DND-41 (cell line): ENCODE measurements at regions not wholly inside any gene's neighbourhood (a gene's known extent, or its start where the extent isn't known, plus 50 kb on each side); places are given as distances from the start of the nearest gene placed in this dataset.

ENCODE experiments used
- CTCF ChIP-seq: IDR thresholded peaks from 2 replicates; pipeline ENCODE4 v1.5.1; 2012; ENCODE audit warnings: borderline replicate concordance, low read length, moderate library complexity, mild to moderate bottlenecking; ENCODE audit not compliant: poor library complexity, severe bottlenecking; ENCODE audit errors: extremely low read depth
- EZH2 ChIP-seq: IDR thresholded peaks from 3 replicates; pipeline ENCODE4 v1.6.1; 2012; ENCODE audit warnings: borderline replicate concordance, low read depth, mild to moderate bottlenecking, moderate library complexity, low read length, inconsistent platforms; ENCODE audit not compliant: severe bottlenecking

- no peak for TF ChIP-seq EZH2
- no peak for TF ChIP-seq CTCF
Observed at GRCh38 chr4:3869174-3869572, 103.0 kb downstream of the ADRA2C start.
